Stimulated activated CD4-positive, alpha-beta T cell treated with anti-CD3 and anti-CD28 coated beads, Interleukin-4, amount 100 ng/mL, for 48 hours (primary cell): ENCODE measurements at regions not wholly inside any gene's neighbourhood (a gene's known extent, or its start where the extent isn't known, plus 50 kb on each side); places are given as distances from the start of the nearest gene placed in this dataset.
A peak's percentile ranks its signal among the peaks of the same experiment; 100 is the strongest.

Experiments used
- DNase-seq, 2 donors: peaks; one replicate each; pipeline ENCODE4 v3.0.0-alpha.2; 2020; ENCODE audit warnings: low read depth in 2 of 2

DNA sequence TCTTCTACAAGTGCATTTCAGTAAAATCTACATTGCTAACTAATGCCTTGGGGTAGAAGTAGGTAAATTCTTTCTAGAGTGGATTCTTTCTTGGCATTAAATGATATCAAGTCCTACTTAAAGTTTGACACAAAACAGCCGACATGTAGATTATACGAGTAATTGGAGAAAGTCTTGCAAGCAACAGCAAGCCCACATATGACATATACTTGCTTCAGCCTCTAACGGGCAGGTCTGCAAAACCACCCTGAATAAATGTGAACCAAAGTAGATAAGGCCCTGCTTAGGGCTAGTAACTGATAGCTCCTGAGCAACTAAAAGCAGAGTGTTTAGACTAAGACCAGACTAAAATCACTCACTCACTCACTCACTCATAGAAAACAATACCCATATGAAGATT lies 203.2 kb downstream of the LTN1 start:
- no peak for DNase-seq

DNA sequence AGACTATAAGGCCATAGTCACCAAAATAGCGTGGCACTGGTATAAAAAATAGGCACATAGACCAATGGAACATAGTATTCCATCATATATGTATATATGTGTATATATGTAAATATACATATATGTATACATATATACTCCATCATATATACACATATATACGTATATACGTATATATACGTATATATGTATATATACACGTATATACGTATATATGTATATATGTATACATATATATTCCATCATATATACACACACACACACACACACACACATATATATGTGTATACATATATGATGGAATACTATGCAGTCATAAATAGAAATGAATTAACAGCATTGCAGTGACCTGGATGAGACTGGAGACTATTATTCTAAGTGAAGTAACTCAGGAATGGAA lies 204.6 kb downstream of the LTN1 start:
- no peak for DNase-seq

DNA sequence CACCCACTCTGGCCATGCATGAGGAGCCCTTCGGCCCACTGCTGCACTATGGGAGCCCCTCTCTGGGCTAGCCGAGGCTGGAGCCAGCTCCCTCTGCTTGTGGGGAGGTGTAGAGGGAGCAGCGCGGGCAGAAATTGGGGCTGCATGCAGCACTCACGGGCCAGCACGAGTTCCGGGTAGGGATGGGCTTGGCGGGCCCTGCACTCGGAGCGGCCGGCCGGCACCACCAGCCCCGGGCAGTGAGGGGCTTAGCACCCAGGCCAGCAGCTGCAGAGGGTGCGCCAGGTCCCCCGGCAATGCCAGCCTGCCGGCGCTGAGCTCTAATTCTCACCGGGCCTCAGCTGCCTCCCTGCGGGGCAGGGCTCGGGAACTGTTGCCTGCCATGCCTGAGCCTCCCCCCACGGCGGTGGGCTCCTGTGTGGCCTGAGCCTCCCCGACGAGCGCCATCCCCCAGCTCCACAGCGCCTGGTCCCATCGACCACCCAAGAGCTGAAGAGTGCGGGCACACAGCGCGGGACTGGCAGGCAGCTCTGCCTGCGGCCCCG lies 209.0 kb downstream of the LTN1 start:
- DNase-seq, result no peak

- DNase-seq, result no peak
Measured at GRCh38 chr21:28781602-28782276, 210.9 kb downstream of the LTN1 start.

DNA sequence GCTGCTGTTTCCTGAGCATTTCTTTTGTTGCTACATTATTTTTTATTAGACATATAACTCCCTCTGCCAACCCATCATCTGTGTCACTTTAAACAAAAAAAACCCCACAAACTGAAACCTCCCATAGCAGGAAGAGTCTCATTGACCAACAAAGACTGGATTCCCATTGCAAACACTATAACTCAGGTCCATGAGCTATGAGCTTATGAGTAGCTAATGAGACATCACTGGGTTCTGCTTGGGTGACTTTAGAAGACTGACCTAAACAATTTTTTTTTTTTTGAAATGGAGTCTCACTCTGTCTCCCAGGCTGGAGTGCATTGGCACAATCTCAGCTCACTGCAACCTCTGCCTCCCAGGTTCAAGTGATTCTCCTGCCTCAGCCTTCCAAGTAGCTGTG lies 212.8 kb downstream of the LTN1 start:
- DNase-seq, result no peak

DNA sequence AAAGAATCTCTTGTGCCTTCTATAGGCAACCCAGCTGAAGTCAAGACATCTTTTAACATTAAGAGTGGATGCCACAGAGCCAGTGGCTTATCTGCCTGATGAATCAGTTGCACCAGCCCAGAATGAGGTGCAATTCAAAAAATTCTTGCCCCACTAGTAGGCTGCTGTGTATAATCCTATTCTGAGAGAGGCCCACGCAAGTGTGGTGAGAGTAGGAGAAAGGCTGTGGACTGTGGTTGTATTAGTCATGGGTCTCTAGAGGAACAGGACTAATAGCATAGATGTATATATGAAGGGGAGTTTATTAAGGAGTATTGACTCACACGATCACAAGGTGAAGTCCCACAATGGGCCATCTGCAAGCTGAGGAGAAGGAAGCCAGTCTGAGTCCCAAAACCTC lies 216.4 kb downstream of the LTN1 start:
- peak; percentile 11 to 57 for DNase-seq

DNA sequence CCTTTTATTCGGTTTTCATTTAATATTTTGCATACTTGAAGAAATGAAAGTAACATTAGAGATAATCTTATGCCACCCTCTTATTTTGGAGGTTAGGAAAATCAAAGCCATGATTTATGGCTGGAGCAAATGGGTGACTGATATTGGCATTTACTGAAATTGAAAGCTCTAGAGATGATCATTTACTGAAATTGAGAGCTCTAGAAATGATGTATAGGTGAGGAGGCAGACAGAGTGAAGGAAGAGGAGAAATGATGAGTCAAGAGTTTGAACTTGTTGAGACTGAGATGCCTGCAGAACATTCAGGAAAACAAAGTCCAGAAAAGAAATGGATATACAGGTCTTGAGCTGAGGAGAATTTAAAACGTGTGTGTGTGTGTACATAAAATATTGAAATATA lies 217.6 kb downstream of the LTN1 start:
- DNase-seq, result no peak

DNA sequence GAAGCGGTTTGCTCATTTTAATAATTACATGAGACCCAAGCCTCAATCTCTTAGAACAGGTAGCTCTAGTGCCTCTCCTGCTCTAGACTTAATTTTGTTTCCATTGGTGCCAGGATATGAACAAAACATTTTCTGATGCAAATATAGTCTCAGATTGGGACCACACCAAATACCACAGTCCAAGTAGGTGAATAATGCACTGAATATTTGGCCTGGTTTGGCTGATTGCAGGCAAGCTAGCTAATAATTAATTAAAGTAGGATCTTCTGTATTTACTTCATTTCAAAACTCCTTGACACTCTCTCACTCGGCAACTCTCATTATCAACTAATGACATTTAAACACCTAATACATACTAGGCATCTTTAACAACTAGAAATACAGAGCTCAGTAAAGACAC lies 219.6 kb downstream of the LTN1 start:
- no peak for DNase-seq

- DNase-seq, result no peak
Measured at GRCh38 chr21:28771790-28772501, 220.7 kb downstream of the LTN1 start.

DNA sequence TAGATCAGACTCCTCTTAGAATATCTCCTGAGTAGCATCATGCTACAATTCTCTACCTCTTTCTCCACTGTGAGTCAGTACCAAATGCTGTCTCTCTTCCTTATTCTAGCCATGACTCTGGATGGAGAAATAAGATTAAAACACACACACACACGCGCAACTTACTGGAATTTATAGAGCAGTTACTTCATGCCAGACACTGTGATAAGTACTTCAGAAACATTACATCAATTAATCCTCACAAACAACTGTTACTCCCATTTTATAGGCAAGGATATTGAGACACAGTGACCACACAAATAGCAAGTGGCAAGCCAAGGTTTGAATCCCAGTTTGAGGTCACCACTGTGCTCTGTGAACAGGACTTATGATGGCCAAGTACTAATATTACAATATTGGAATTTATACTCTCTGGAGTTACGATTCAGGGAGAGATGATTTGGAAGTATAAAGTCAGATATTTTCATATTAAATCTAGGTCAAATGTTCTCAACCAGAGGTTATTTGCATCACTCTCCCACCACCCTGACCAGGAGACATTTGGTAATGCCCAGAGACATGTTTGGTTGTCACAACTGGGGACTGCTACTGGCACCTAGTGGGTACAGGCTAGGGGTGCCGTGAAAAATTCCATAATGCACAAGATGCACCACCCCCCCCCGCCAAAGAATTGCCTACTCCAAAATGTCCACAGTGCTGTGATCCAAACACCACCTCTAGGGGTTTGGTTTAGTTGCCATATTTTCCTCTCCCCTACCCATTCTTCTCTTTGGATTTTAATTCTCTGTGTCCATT lies 221.6 kb downstream of the LTN1 start:
- no peak for DNase-seq

- no peak for DNase-seq
Measured at GRCh38 chr21:28769683-28770082, 223.0 kb downstream of the LTN1 start.

DNA sequence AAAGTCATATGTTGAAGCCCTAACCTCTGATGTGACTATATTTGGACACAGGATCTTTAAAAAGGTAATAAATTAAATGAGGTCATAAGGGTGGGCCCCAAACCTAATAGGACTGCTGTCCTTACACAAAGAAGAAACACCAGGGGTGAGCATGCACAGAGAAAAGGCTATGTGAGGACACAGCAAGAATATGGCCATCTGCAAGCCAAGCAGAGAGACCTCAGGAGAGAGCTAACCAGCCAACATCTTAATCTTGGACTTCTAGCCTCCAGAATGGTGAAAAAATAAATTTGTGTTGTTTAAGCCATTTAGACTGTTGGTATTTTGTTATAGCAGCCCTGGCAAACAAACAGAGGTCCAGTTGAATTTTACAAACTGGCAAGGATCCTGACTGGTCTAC lies 223.9 kb downstream of the LTN1 start:
- DNase-seq, result no peak

DNA sequence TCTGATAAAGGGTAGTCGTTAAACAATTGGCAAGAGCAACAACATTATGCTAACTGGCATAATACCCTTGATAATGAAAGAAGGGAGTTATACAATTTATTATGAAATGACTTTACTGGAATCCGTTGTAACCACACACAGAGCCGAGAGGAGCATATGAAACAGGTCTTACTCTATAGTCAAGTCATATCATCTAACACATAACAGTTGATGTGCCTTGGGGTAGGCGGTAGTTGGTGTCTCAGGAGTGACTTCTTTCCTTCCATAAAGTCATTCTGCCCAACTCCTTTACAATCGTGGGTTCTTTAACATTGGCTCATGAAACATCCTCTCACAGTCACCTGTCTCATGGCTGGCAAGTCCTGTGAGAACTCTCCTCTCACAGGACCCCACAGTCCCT lies 225.2 kb downstream of the LTN1 start:
- DNase-seq, result peak in 1 of 2 donors; percentile 26

- DNase-seq, result no peak
Measured at GRCh38 chr21:28763809-28764418, 228.8 kb downstream of the LTN1 start.

DNA sequence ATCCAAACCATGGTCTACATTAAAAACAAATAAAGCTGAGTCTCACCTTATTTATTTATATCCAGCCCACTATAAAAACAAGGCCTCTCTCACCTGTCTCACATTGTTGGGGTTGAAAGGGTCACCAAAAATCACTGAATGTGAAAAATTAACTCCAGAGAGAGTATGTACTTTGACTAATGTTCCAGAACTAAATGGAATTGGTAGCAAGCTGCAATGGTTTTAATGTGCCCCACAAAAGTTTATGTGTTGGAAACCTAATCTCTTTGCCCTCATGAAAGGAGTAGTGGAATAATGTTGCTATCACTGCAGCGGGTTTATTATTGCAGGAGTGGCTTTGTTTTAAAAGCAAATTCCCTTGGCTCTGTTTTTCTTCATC lies 230.3 kb downstream of the LTN1 start:
- no peak for DNase-seq

GRCh38 chr21:28761674-28762356 lies 230.9 kb downstream of the LTN1 start:
- no peak for DNase-seq

DNA sequence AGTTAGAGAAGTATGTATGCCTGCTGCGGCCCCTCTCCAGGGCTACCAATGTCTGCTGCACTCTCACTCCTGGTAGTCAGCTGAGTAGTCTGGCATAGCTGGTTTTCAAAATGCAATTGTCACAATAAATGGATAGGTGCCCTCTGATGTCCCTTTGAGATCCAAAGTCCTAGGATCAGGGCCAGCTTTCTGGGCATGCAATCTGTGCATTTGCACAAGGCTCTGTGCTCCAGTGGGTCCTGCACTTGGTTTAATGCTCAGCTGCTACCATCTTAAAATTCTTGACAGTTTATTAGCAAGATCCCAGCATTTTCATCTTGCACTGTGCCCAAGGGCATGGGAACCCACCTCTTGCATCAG lies 233.8 kb downstream of the LTN1 start:
- no peak for DNase-seq

DNA sequence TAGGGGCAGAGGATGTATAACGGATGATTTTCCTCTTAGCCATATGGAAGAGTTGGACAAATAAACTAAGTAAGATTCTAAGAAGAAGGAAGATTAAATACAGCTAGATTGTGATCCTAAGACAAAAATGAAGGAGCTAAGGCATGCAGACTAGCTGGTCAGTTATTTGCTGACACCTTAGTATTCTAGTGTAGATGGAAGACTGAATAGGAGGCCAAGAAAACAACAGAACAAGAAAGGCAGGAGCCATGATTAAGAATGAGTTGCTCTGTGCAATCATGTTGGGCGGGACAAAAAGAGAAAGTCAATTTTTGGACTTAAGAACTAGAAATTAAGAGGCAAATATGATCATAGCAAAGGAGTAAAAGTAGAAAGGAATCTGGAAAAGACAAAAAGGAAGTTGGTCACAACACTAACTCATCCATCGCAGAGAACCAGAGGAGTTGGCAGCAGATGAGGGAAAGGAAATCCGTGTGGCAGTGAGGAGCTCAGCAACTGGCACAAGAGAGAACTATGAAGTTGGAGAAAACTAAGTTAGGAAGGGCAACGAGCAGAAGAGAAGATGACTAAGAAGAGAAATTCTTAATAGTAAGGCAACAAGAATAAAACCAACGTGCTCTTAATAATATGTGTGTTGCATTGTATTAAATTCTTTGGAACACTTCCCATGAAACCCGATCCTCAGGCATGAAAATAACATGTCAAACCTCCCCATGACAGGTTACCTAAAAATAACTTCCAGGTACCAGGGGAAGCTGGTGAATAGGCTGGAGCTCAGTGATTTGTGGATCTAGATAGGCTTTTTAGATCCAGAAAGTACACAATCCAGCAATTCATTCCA lies 234.4 kb downstream of the LTN1 start:
- DNase-seq, result no peak

GRCh38 chr21:28754862-28755261 lies 237.8 kb downstream of the LTN1 start:
- DNase-seq, result no peak

GRCh38 chr21:28754127-28754611 lies 238.5 kb downstream of the LTN1 start:
- DNase-seq, result no peak

DNA sequence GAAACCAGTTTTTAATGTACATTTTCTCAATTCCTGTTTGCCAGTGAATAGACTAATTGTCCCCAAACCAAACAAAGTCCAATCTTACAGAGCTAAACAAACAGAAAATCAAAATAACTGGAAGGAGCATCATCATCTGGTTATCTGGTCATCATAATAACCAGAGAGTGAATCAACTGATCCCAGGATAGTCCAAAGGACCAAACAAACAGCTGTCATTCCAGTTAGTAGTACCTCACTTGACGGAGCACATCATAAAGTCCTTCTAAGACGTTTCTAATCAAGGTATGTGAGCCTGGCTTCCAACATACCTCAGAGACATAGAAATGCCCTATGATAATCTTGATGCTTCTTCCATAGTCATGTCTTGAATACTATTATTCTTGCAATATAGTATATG lies 240.5 kb downstream of the LTN1 start:
- no peak for DNase-seq
